ENCODE measurements at regions not wholly inside any gene's neighbourhood (a gene's known extent, or its start where the extent isn't known, plus 50 kb on each side); places are given as distances from the start of the nearest gene placed in this dataset.

DNA sequence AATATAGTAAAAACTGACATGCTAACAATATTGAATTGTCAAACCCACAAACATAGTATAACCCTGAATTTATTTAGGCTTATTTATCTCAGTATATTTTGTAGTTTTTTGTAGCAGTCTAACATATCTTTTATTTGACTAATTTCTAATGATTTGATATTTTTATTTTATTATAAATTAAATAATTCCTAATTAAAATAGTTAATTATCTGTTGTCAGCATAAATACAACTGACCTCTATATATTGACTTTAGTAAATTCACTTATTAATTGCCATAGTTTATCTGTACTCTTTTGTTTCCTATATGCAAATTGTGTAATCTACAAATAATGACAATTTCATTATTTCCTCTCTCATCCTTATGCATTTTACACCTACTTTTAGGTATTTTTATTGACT, 215.1 kb upstream of the KIF2A start:
- TF ChIP-seq JUND (IDR thresholded peaks at IDR 0.05) (no peak), SMC3 (IDR thresholded peaks at IDR 0.05; ENCODE audit: low read depth, low read length) (no peak), FOSL2 (IDR thresholded peaks at IDR 0.05; ENCODE audit: borderline replicate concordance, low read depth) (no peak), YY1 (IDR thresholded peaks at IDR 0.05; ENCODE audit: low read depth) (no peak), TEAD4 (IDR thresholded peaks at IDR 0.05; ENCODE audit: borderline replicate concordance, insufficient read depth) (no peak)
- TF ChIP-seq, protein P1, sequence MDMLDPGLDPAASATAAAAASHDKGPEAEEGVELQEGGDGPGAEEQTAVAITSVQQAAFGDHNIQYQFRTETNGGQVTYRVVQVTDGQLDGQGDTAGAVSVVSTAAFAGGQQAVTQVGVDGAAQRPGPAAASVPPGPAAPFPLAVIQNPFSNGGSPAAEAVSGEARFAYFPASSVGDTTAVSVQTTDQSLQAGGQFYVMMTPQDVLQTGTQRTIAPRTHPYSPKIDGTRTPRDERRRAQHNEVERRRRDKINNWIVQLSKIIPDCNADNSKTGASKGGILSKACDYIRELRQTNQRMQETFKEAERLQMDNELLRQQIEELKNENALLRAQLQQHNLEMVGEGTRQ (IDR thresholded peaks at IDR 0.05; ENCODE audit: borderline replicate concordance, low read depth, low read length) = no peak
- TF ChIP-seq, protein P2, sequence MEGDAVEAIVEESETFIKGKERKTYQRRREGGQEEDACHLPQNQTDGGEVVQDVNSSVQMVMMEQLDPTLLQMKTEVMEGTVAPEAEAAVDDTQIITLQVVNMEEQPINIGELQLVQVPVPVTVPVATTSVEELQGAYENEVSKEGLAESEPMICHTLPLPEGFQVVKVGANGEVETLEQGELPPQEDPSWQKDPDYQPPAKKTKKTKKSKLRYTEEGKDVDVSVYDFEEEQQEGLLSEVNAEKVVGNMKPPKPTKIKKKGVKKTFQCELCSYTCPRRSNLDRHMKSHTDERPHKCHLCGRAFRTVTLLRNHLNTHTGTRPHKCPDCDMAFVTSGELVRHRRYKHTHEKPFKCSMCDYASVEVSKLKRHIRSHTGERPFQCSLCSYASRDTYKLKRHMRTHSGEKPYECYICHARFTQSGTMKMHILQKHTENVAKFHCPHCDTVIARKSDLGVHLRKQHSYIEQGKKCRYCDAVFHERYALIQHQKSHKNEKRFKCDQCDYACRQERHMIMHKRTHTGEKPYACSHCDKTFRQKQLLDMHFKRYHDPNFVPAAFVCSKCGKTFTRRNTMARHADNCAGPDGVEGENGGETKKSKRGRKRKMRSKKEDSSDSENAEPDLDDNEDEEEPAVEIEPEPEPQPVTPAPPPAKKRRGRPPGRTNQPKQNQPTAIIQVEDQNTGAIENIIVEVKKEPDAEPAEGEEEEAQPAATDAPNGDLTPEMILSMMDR (IDR thresholded peaks at IDR 0.05) = no peak
- TF ChIP-seq, protein P3, sequence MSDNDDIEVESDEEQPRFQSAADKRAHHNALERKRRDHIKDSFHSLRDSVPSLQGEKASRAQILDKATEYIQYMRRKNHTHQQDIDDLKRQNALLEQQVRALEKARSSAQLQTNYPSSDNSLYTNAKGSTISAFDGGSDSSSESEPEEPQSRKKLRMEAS (IDR thresholded peaks at IDR 0.05; ENCODE audit: low read depth) = no peak
